ENCODE measurements at regions not wholly inside any gene's neighbourhood (a gene's known extent, or its start where the extent isn't known, plus 50 kb on each side); places are given as distances from the start of the nearest gene placed in this dataset.

DNA sequence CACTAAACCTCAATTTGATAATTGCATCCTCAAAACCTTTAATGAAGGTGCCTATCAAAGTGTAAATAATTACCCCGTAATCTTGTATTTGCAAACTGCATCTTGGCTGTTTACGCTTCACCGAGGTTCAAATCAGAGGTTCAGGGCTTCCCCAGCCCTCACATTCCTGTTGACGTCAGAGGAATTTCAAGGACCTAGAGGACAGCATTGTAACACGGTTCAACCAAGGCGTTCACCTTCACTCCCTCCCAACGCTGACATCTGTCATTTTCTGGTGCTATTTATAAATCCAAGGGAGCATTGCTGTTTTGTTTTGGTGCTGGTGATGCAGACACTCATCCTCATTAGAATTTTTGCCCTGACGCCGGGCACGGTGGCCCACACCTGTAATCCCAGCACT is 691.6 kb upstream of the RBFOX1 start:
- TF ChIP-seq CTCF (IDR thresholded peaks at IDR 0.05; ENCODE audit: extremely low read depth in 1 of 2, insufficient read depth in 1 of 2, low read depth in 1 of 2, low read length in 2 of 2) = no peak
- TF ChIP-seq POLR2AphosphoS5 (IDR thresholded peaks at IDR 0.05; ENCODE audit: insufficient read depth, low read depth, low read length) = no peak
- no peak for TF ChIP-seq POLR2A (IDR thresholded peaks at IDR 0.05; ENCODE audit: low read depth, low read length)
